ENCODE measurements at regions not wholly inside any gene's neighbourhood (a gene's known extent, or its start where the extent isn't known, plus 50 kb on each side); places are given as distances from the start of the nearest gene placed in this dataset.

GRCh38 chr5:135205632-135206349 lies 171.8 kb upstream of the PITX1 start:
- DNase-seq: no peak

GRCh38 chr5:135204151-135204600 lies 170.1 kb upstream of the PITX1 start:
- no peak for DNase-seq

GRCh38 chr5:135203593-135204036 lies 169.6 kb upstream of the PITX1 start:
- DNase-seq: no peak

GRCh38 chr5:135203019-135203418 lies 169.0 kb upstream of the PITX1 start:
- no peak for DNase-seq

GRCh38 chr5:135199919-135200318 lies 165.9 kb upstream of the PITX1 start:
- no peak for DNase-seq

GRCh38 chr5:135196483-135196882 lies 162.5 kb upstream of the PITX1 start:
- no peak for DNase-seq

- DNase-seq: no peak
Measured at GRCh38 chr5:135195270-135195608, 161.2 kb upstream of the PITX1 start.

GRCh38 chr5:135194573-135195269 lies 160.7 kb upstream of the PITX1 start:
- DNase-seq: no peak

GRCh38 chr5:135194126-135194488 lies 160.1 kb upstream of the PITX1 start:
- no peak for DNase-seq

- no peak for DNase-seq
Measured at GRCh38 chr5:135193213-135194125, 159.4 kb upstream of the PITX1 start.

- DNase-seq: no peak
Measured at GRCh38 chr5:135192351-135192750, 158.3 kb upstream of the PITX1 start.

GRCh38 chr5:135191084-135191826 lies 157.2 kb upstream of the PITX1 start:
- peak; percentile 60 to 68 for DNase-seq

- DNase-seq: no peak
Measured at GRCh38 chr5:135190416-135191083, 156.5 kb upstream of the PITX1 start.

- DNase-seq: no peak
Measured at GRCh38 chr5:135189024-135189423, 155.0 kb upstream of the PITX1 start.

GRCh38 chr5:135188233-135188914 lies 154.3 kb upstream of the PITX1 start:
- no peak for DNase-seq

GRCh38 chr5:135186662-135187522 lies 152.9 kb upstream of the PITX1 start:
- DNase-seq: no peak

GRCh38 chr5:135185481-135186065 lies 151.5 kb upstream of the PITX1 start:
- no peak for DNase-seq

- no peak for DNase-seq
Measured at GRCh38 chr5:135184646-135185045, 150.6 kb upstream of the PITX1 start.

GRCh38 chr5:135183464-135183863 lies 149.4 kb upstream of the PITX1 start:
- no peak for DNase-seq

Data from right lung (tissue), 2 donors.